HepG2 (cell line): ENCODE measurements at regions not wholly inside any gene's neighbourhood (a gene's known extent, or its start where the extent isn't known, plus 50 kb on each side); places are given as distances from the start of the nearest gene placed in this dataset.

Experiments used
- NFIC ChIP-seq: IDR thresholded peaks from 2 replicates; pipeline ENCODE4 v1.6.1; 2012; ENCODE audit warnings: mild to moderate bottlenecking, low read length, inconsistent platforms
- SIX1 ChIP-seq: sonication (generic); formaldehyde crosslinking; IDR thresholded peaks from 2 replicates; pipeline ENCODE4 v1.4.0; 2020; ENCODE audit warnings: missing genetic modification reagents, borderline replicate concordance
- ZNF530 ChIP-seq: sonication (generic); formaldehyde crosslinking; IDR thresholded peaks from 2 replicates; pipeline ENCODE4 v1.5.0; 2020; ENCODE audit warnings: low read depth, mild to moderate bottlenecking, missing genetic modification reagents
- ZNF563 ChIP-seq: sonication (generic); formaldehyde crosslinking; IDR thresholded peaks from 2 replicates; pipeline ENCODE4 v1.8.0; 2022; ENCODE audit warnings: mild to moderate bottlenecking, moderate library complexity, missing genetic modification reagents
- TF ChIP-seq, protein P1 (sequence below), 2 experiments: sonication (generic) in 1 of 2; formaldehyde crosslinking in 1 of 2; IDR thresholded peaks; 2 replicates each; pipeline versions ENCODE4 v1.4.0 to v1.6.1; 2016 to 2020; ENCODE audit warnings: borderline replicate concordance in 1 of 2, low read depth in 1 of 2, mild to moderate bottlenecking in 1 of 2, missing genetic modification reagents in 1 of 2
- TF ChIP-seq, protein P2 (sequence below): sonication (generic); formaldehyde crosslinking; IDR thresholded peaks from 2 replicates; pipeline ENCODE4 v1.5.1; 2020; ENCODE audit warnings: mild to moderate bottlenecking, moderate library complexity, missing genetic modification reagents
- TF ChIP-seq, protein P3 (sequence below): IDR thresholded peaks from 2 replicates; pipeline ENCODE4 v1.4.0; 2020; ENCODE audit warnings: mild to moderate bottlenecking, missing genetic modification reagents
- TF ChIP-seq, protein P4 (sequence below): sonication (generic); formaldehyde crosslinking; conservative IDR thresholded peaks from 2 replicates; pipeline ENCODE4 v1.4.0; 2020; ENCODE audit warnings: mild to moderate bottlenecking, missing genetic modification reagents, moderate library complexity

DNA sequence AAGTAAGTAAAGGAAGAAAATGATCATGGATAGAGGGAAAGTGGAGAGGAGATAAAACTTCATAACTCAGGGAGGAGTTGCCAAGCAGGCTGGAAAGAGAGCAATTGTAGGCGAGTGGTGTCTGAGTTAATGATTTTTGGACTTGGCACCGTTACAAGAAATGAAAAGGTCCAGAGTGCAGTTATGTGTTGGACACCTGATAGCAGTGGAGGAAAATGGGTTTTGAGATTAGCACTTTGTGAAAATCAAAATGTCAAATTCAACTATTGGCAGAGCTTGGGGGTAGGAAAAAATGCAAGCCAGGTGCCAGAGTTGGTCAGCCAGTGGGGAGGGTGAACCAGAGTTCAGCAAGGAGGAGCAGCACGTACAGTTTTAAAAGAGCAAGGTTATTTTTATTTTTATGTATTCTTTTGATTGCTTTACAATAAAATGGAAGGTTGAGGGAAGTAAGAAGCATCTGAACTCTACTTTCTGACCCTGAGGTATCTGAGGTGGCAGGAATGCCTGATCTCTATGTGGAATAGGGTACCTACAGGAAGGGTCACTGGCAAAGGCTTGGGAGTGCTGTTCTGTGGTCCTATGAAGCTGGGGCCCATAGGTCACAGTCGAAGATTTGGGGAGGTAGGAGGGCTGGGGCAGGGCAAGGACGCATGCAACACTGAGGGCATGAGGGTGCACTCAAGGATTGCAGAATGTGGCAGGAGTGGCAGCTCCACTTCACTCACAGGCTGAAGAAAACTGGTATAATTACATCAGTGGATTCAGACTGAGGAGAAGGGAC lies 127.5 kb downstream of the CD8B2 start (continued):
- TF ChIP-seq, protein P1, sequence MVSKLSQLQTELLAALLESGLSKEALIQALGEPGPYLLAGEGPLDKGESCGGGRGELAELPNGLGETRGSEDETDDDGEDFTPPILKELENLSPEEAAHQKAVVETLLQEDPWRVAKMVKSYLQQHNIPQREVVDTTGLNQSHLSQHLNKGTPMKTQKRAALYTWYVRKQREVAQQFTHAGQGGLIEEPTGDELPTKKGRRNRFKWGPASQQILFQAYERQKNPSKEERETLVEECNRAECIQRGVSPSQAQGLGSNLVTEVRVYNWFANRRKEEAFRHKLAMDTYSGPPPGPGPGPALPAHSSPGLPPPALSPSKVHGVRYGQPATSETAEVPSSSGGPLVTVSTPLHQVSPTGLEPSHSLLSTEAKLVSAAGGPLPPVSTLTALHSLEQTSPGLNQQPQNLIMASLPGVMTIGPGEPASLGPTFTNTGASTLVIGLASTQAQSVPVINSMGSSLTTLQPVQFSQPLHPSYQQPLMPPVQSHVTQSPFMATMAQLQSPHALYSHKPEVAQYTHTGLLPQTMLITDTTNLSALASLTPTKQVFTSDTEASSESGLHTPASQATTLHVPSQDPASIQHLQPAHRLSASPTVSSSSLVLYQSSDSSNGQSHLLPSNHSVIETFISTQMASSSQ (IDR thresholded peaks at IDR 0.05; ENCODE audit: low read depth), result peak; percentile 50; the same call in 1 of the 2 replicates
- TF ChIP-seq, protein P1 (CRISPR knock-in tag; IDR thresholded peaks at IDR 0.05; ENCODE audit: borderline replicate concordance), result peak; percentile 82; the same call in 1 of the 2 replicates
- TF ChIP-seq, protein P2, sequence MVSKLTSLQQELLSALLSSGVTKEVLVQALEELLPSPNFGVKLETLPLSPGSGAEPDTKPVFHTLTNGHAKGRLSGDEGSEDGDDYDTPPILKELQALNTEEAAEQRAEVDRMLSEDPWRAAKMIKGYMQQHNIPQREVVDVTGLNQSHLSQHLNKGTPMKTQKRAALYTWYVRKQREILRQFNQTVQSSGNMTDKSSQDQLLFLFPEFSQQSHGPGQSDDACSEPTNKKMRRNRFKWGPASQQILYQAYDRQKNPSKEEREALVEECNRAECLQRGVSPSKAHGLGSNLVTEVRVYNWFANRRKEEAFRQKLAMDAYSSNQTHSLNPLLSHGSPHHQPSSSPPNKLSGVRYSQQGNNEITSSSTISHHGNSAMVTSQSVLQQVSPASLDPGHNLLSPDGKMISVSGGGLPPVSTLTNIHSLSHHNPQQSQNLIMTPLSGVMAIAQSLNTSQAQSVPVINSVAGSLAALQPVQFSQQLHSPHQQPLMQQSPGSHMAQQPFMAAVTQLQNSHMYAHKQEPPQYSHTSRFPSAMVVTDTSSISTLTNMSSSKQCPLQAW, result peak; percentile 49; the same call in 1 of the 2 replicates
- TF ChIP-seq ZNF563, result peak; percentile 23; the same call in 1 of the 2 replicates
- no peak for TF ChIP-seq ZNF530 (CRISPR knock-in tag)
- TF ChIP-seq SIX1, result peak; percentile 61; the same call in 1 of the 2 replicates
- TF ChIP-seq, protein P3, sequence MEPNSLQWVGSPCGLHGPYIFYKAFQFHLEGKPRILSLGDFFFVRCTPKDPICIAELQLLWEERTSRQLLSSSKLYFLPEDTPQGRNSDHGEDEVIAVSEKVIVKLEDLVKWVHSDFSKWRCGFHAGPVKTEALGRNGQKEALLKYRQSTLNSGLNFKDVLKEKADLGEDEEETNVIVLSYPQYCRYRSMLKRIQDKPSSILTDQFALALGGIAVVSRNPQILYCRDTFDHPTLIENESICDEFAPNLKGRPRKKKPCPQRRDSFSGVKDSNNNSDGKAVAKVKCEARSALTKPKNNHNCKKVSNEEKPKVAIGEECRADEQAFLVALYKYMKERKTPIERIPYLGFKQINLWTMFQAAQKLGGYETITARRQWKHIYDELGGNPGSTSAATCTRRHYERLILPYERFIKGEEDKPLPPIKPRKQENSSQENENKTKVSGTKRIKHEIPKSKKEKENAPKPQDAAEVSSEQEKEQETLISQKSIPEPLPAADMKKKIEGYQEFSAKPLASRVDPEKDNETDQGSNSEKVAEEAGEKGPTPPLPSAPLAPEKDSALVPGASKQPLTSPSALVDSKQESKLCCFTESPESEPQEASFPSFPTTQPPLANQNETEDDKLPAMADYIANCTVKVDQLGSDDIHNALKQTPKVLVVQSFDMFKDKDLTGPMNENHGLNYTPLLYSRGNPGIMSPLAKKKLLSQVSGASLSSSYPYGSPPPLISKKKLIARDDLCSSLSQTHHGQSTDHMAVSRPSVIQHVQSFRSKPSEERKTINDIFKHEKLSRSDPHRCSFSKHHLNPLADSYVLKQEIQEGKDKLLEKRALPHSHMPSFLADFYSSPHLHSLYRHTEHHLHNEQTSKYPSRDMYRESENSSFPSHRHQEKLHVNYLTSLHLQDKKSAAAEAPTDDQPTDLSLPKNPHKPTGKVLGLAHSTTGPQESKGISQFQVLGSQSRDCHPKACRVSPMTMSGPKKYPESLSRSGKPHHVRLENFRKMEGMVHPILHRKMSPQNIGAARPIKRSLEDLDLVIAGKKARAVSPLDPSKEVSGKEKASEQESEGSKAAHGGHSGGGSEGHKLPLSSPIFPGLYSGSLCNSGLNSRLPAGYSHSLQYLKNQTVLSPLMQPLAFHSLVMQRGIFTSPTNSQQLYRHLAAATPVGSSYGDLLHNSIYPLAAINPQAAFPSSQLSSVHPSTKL (CRISPR knock-in tag), result peak; percentile 61; the same call in 1 of the 2 replicates
- TF ChIP-seq, protein P4, sequence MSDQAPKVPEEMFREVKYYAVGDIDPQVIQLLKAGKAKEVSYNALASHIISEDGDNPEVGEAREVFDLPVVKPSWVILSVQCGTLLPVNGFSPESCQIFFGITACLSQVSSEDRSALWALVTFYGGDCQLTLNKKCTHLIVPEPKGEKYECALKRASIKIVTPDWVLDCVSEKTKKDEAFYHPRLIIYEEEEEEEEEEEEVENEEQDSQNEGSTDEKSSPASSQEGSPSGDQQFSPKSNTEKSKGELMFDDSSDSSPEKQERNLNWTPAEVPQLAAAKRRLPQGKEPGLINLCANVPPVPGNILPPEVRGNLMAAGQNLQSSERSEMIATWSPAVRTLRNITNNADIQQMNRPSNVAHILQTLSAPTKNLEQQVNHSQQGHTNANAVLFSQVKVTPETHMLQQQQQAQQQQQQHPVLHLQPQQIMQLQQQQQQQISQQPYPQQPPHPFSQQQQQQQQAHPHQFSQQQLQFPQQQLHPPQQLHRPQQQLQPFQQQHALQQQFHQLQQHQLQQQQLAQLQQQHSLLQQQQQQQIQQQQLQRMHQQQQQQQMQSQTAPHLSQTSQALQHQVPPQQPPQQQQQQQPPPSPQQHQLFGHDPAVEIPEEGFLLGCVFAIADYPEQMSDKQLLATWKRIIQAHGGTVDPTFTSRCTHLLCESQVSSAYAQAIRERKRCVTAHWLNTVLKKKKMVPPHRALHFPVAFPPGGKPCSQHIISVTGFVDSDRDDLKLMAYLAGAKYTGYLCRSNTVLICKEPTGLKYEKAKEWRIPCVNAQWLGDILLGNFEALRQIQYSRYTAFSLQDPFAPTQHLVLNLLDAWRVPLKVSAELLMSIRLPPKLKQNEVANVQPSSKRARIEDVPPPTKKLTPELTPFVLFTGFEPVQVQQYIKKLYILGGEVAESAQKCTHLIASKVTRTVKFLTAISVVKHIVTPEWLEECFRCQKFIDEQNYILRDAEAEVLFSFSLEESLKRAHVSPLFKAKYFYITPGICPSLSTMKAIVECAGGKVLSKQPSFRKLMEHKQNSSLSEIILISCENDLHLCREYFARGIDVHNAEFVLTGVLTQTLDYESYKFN (CRISPR knock-in tag), result peak; percentile 40; the same call in 1 of the 2 replicates
- peak; percentile 50; the same call in 1 of the 2 replicates for TF ChIP-seq NFIC
